MCF 10A (cell line): ENCODE measurements at regions not wholly inside any gene's neighbourhood (a gene's known extent, or its start where the extent isn't known, plus 50 kb on each side); places are given as distances from the start of the nearest gene placed in this dataset.

Experiments used
- BruUV-seq: library from RNA; stranded (reverse); fragments of 400-500 nt; replicated peaks from 2 replicates; lab custom pipeline; 2021; lab: Mats Ljungman, UMichigan
- CTCF ChIA-PET: fragments of 300-600 bp; sonication (Branson Sonifier 250); formaldehyde crosslinking; extraction: SDS; loops from one replicate; lab custom pipeline; 2021; ENCODE audit warnings: antibody characterized with exemption, inconsistent platforms; lab: Yijun Ruan, JAX
- POLR2A ChIA-PET: fragments of 300-600, 350-650 bp; sonication (Branson Sonifier 250); formaldehyde crosslinking; extraction: SDS; loops from one replicate; lab custom pipeline; 2020; ENCODE audit warnings: antibody characterized with exemption, inconsistent platforms; lab: Yijun Ruan, JAX
- DNase-seq: peaks from one replicate; pipeline ENCODE4 v3.0.0-alpha.2; 2018; ENCODE audit not compliant: unreplicated experiment
- H3K27ac Mint-ChIP-seq: one replicate; pipeline ENCODE4 v1.8.0; 2022; ENCODE audit warnings: mild to moderate bottlenecking, low read depth, mixed read lengths; ENCODE audit not compliant: unreplicated experiment
- H3K27me3 Mint-ChIP-seq: one replicate; pipeline ENCODE4 v1.8.0; 2022; ENCODE audit warnings: mixed read lengths; ENCODE audit not compliant: insufficient read depth, unreplicated experiment
- H3K36me3 Mint-ChIP-seq: one replicate; pipeline ENCODE4 v1.8.0; 2022; ENCODE audit warnings: mild to moderate bottlenecking, moderate library complexity, mixed read lengths; ENCODE audit not compliant: insufficient read depth, unreplicated experiment
- H3K4me1 Mint-ChIP-seq: one replicate; pipeline ENCODE4 v1.8.0; 2022; ENCODE audit warnings: mixed read lengths; ENCODE audit not compliant: insufficient read depth, unreplicated experiment
- H3K4me3 Mint-ChIP-seq: one replicate; pipeline ENCODE4 v1.8.0; 2022; ENCODE audit warnings: mild to moderate bottlenecking, moderate library complexity, mixed read lengths; ENCODE audit not compliant: unreplicated experiment
- H3K9me3 Mint-ChIP-seq: one replicate; pipeline ENCODE4 v1.8.0; 2022; ENCODE audit warnings: mixed read lengths; ENCODE audit not compliant: unreplicated experiment
- CTCF ChIP-seq: fragments of 200-600 bp; IDR thresholded peaks from one replicate; pipeline ENCODE4 v1.8.0; 2022; ENCODE audit warnings: antibody characterized with exemption, mild to moderate bottlenecking; ENCODE audit not compliant: unreplicated experiment
- intact Hi-C: fragments of 100-400 bp; cut with micrococcal nuclease; formaldehyde crosslinking; loops from 2 replicates; pipeline ENCODE4 v1.14.1; 2022

GRCh38 chr20:24875078-24875477 is 74.0 kb upstream of the CST7 start:
- peaks cover 10% of the 10 kb centered on the region for H3K9me3 Mint-ChIP-seq
- H3K36me3 Mint-ChIP-seq: no peaks in the 10 kb centered on the region
- H3K27me3 Mint-ChIP-seq: no peaks in the 10 kb centered on the region
- H3K27ac Mint-ChIP-seq: no peak overlapping the region
- no peak for DNase-seq
- intact Hi-C loops: no loop called here
- H3K4me1 Mint-ChIP-seq: no peaks in the 10 kb centered on the region
- H3K4me3 Mint-ChIP-seq: no peak overlapping the region
- no peak for TF ChIP-seq CTCF
- ChIA-PET POLR2A (no interaction called here), CTCF (interaction anchor here (0.6 to 1.2 kb wide), 2 partner anchors 55 to 804 kb away, joined by 3 to 6 read pairs; no protein-coding TSS in a partner anchor)
- BruUV-seq: no TSS peak

- no TSS peak for BruUV-seq
- Mint-ChIP-seq H3K36me3 (no peaks in the 10 kb centered on the region), H3K9me3 (peaks cover 10% of the 10 kb centered on the region), H3K4me3 (no peak overlapping the region), H3K27ac (no peak overlapping the region), H3K27me3 (peaks cover under 1% of the 10 kb centered on the region), H3K4me1 (no peaks in the 10 kb centered on the region)
- intact Hi-C loops: no loop called here
- ChIA-PET POLR2A (no interaction called here), CTCF (no interaction called here)
- no peak for TF ChIP-seq CTCF
- DNase-seq: no peak
Measured at GRCh38 chr20:24877652-24878051, 71.4 kb upstream of the CST7 start.

DNA sequence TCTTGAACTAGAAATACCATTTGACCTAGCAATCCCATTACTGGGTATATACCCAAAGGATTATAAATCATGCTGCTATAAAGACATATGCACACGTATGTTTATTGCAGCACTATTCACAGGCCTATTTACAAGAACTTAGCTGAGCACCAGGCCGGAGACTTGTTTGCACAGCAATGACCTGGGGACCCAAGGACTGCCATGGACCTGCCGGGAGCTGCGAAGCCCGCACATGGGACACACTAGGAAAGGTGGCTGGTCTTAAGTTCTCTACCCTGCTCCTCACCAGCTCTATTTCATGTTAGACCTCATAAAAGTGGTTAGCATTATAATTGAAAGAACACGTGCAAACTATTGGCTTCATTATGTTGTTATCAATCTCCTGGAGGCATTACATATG is 70.4 kb upstream of the CST7 start:
- H3K9me3 Mint-ChIP-seq: peaks cover 17% of the 10 kb centered on the region
- CTCF ChIA-PET: no interaction called here
- H3K4me3 Mint-ChIP-seq: no peak overlapping the region
- no peak overlapping the region for H3K27ac Mint-ChIP-seq
- H3K4me1 Mint-ChIP-seq: no peaks in the 10 kb centered on the region
- POLR2A ChIA-PET: no interaction called here
- peaks cover 10% of the 10 kb centered on the region for H3K27me3 Mint-ChIP-seq
- no peak for DNase-seq
- intact Hi-C loops: no loop called here
- no peaks in the 10 kb centered on the region for H3K36me3 Mint-ChIP-seq
- no peak for TF ChIP-seq CTCF
- BruUV-seq: no TSS peak

DNA sequence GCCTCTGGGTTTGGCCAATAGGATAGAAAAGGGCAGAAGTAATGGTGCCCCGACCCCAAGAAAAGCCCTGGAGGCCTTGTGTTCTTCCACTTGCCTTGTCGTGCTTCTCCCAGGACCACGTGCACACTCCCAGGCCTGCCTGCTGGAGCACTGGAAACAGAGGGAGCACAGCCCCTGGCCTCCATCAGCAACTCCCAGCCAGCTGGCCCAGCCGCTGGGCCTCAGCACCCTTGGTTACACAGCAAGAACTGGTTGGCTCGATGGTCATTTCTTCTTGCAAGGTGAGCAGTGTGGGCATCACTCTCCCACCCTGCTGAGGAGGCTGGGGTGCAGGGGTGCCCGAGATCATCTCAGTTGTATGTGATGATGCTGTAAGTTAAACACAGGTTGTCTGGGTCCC is 69.2 kb upstream of the CST7 start:
- no peaks in the 10 kb centered on the region for H3K36me3 Mint-ChIP-seq
- no peak overlapping the region for H3K4me3 Mint-ChIP-seq
- ChIA-PET POLR2A (no interaction called here), CTCF (interaction anchor here (1.1 kb wide), 1 partner anchor 51 kb away, joined by 4 read pairs; no protein-coding TSS in a partner anchor)
- no peak overlapping the region for H3K27ac Mint-ChIP-seq
- peaks cover 23% of the 10 kb centered on the region for H3K9me3 Mint-ChIP-seq
- H3K27me3 Mint-ChIP-seq: peaks cover 18% of the 10 kb centered on the region
- no peaks in the 10 kb centered on the region for H3K4me1 Mint-ChIP-seq
- no TSS peak for BruUV-seq
- TF ChIP-seq CTCF: no peak
- intact Hi-C loops: no loop called here
- no peak for DNase-seq
